Omental fat pad (tissue), 3 donors: ENCODE measurements at regions not wholly inside any gene's neighbourhood (a gene's known extent, or its start where the extent isn't known, plus 50 kb on each side); places are given as distances from the start of the nearest gene placed in this dataset.
"Not testable (repeated sequence)": the region's sequence is repeated elsewhere in the genome, so short reads cannot be mapped to it uniquely, and the experiment has no call there.

ENCODE experiments used
- ATAC-seq: fragments of 150-250 bp; one replicate; pipeline ENCODE4 v1.9.1; 2016; ENCODE audit warnings: mild to moderate bottlenecking, moderate library complexity; ENCODE audit not compliant: low FRiP score
- DNase-seq: peaks from one replicate; pipeline ENCODE4 v3.0.0-alpha.2; 2019; ENCODE audit warnings: low spot score
- TF ChIP-seq, protein P1 (sequence below), 3 donors: fragments of 450-650 bp; IDR thresholded peaks; one replicate each; pipeline ENCODE4 v1.5.1; 2016 to 2017; ENCODE audit warnings: antibody characterized with exemption in 3 of 3, mild to moderate bottlenecking in 3 of 3, moderate library complexity in 2 of 3

- no peak for DNase-seq
- ATAC-seq, result no peak
- TF ChIP-seq, protein P1, sequence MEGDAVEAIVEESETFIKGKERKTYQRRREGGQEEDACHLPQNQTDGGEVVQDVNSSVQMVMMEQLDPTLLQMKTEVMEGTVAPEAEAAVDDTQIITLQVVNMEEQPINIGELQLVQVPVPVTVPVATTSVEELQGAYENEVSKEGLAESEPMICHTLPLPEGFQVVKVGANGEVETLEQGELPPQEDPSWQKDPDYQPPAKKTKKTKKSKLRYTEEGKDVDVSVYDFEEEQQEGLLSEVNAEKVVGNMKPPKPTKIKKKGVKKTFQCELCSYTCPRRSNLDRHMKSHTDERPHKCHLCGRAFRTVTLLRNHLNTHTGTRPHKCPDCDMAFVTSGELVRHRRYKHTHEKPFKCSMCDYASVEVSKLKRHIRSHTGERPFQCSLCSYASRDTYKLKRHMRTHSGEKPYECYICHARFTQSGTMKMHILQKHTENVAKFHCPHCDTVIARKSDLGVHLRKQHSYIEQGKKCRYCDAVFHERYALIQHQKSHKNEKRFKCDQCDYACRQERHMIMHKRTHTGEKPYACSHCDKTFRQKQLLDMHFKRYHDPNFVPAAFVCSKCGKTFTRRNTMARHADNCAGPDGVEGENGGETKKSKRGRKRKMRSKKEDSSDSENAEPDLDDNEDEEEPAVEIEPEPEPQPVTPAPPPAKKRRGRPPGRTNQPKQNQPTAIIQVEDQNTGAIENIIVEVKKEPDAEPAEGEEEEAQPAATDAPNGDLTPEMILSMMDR (IDR thresholded peaks at IDR 0.05), result no peak
Observed at GRCh38 chr10:33087922-33088321, 129.9 kb upstream of the ITGB1 start.

- TF ChIP-seq, protein P1 (IDR thresholded peaks at IDR 0.05), result no peak
- DNase-seq, result no peak
- ATAC-seq, result no peak
Observed at GRCh38 chr10:33087152-33087551, 129.1 kb upstream of the ITGB1 start.

DNA sequence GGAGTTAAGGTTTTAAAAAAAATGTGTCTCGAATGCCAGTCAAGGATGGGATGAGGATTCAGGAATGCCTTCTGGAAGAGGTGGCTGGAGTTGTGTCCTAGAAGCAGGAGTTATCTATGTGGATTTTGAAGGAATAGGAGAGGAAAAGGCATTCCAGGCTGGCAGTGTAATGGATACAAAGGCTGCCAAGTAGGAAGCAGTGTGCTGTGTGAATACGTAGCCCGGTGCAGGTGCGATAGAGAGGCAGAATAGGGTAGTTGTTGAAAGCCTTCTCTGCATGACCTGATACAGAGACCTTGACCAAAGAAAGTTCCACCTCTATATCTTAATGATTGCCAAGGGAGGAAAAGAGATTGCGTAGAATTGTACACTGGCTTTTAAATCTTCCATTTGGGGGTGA is 128.1 kb upstream of the ITGB1 start:
- TF ChIP-seq, protein P1 (IDR thresholded peaks at IDR 0.05), result no peak
- DNase-seq (no peak), ATAC-seq (no peak)

DNA sequence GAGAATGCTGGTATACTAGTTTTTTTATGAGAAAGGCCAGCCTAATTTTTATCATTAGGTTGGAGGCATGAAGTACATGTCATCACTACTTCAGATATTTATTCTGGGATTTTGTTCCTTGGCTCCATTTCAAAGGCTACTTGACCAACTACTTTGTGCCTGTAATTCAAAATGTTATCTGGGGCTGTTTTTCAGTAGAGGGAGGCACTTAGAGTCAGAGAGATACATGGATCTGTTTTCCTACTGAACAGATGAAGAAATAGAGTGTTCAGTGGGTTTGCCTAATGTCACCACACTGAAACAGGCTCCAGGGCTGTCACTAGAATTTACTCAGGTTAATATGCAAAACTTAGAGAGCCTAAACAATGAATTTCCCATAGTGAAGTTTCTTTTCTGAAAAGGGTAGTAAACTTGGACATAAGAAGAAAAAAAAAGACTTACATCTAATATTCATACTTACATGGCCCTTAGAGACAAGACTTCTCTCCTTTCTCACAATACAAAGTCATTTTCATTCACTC is 127.3 kb upstream of the ITGB1 start:
- ATAC-seq, result no peak
- TF ChIP-seq, protein P1 (IDR thresholded peaks at IDR 0.05), result no peak
- no peak for DNase-seq

GRCh38 chr10:33084453-33084852 is 126.4 kb upstream of the ITGB1 start:
- TF ChIP-seq, protein P1 (IDR thresholded peaks at IDR 0.05), result no peak
- no peak for ATAC-seq
- no peak for DNase-seq

- no peak for DNase-seq
- no peak for ATAC-seq
- TF ChIP-seq, protein P1 (IDR thresholded peaks at IDR 0.05), result no peak
Observed at GRCh38 chr10:33082373-33082895, 124.4 kb upstream of the ITGB1 start.

DNA sequence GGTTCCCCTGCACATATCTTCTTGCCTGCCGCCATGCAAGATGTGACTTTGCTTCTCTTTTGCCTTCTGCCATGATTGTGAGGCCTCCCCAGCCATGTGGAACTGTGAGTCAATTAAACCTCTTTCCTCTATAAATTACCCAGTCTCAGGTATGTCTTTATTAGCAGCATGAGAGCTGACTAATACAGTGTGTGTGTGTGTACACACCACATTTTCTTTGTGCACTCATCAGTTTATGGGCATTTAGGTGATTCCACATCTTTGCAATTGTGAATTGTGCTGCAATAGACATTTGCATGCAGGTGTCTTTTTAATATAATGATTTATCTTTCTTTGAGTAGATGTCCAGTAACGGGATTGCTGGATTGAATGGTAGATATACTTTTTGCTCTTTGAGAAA is 122.4 kb upstream of the ITGB1 start:
- not testable (repeated sequence) for ATAC-seq, DNase-seq
